ENCODE measurements at regions not wholly inside any gene's neighbourhood (a gene's known extent, or its start where the extent isn't known, plus 50 kb on each side); places are given as distances from the start of the nearest gene placed in this dataset.

- TF ChIP-seq ZNF766 (CRISPR knock-in tag; conservative IDR thresholded peaks at IDR 0.05) (no peak), PCBP1 (IDR thresholded peaks at IDR 0.05; ENCODE audit: low read depth, low read length, poor library complexity, severe bottlenecking) (no peak), SMARCA5 (IDR thresholded peaks at IDR 0.05) (no peak), MNT (conservative IDR thresholded peaks at IDR 0.05) (no peak)
Observed at GRCh38 chr9:85151741-85152140, 482.2 kb downstream of the NTRK2 start.
